HG03558 (cell line): ENCODE measurements at regions not wholly inside any gene's neighbourhood (a gene's known extent, or its start where the extent isn't known, plus 50 kb on each side); places are given as distances from the start of the nearest gene placed in this dataset.

Source experiments
- ATAC-seq: cut with Tn5 transposase; IDR thresholded peaks from one replicate; pipeline ENCODE4 v1.9.1; 2021; ENCODE audit warnings: moderate number of reproducible peaks; ENCODE audit not compliant: unreplicated experiment; ENCODE audit errors: extremely low read depth

DNA sequence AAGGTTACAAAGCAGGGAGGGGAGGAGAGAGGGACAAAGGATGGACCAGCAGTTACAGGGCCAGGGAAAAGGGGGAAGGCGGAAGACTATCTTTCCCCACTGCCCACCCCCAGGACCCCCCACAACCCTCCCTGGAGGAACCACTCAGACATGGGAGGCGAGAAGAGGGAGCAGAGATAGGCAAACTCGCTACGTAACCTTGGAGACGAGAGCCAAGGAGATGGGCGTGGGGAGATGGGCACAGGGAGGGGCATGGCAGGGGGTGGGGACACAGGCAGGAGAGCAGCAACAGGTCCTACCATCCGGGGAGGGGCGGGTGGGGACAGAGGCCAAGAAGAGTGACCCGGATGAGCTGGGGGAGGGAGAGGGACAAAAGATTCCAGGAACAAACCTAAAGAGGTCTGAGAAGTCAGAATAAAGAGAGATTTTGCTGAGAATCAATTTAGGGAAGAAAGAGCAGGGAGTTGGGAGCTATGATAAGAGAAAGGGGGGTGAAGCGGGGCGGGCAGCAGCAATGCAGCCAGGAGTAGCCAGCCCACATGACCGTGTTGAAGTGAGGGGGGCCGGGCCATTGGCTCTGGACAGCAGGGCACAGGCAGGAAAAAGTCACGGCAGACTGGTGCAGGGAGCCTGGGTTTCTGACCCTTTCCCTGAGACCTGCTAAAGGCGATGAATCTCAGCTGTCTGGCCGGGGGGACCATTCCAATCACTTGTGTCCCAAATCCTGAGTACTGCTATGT lies 128.4 kb downstream of the BUD13 start:
- ATAC-seq = no peak

GRCh38 chr11:116643521-116643920 lies 129.3 kb downstream of the BUD13 start:
- no peak for ATAC-seq

- no peak for ATAC-seq
Observed at GRCh38 chr11:116642902-116643301, 129.9 kb downstream of the BUD13 start.

DNA sequence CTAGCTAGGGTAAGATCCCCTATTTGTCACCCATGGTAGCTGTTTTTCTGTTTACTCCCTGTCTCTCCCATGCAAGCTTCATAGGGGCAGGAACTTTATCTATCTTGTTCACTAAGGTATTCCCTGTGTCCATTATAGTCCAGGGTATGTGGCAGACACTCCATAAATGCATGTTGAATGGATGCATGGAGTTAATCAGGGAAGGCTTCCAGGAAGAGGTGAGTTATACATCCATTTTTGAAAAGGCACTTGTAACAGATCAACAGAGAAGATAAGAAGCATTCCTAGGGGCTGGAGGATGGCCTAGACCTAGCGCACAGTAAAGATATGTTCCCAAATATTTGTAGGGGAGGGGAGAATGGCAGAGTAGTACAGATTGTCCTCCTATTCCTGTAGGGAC lies 130.3 kb downstream of the BUD13 start:
- no peak for ATAC-seq

GRCh38 chr11:116641561-116642045 lies 131.2 kb downstream of the BUD13 start:
- ATAC-seq = no peak

GRCh38 chr11:116640641-116641402 lies 132.0 kb downstream of the BUD13 start:
- no peak for ATAC-seq

GRCh38 chr11:116638463-116638862 lies 134.3 kb downstream of the BUD13 start:
- ATAC-seq = no peak

DNA sequence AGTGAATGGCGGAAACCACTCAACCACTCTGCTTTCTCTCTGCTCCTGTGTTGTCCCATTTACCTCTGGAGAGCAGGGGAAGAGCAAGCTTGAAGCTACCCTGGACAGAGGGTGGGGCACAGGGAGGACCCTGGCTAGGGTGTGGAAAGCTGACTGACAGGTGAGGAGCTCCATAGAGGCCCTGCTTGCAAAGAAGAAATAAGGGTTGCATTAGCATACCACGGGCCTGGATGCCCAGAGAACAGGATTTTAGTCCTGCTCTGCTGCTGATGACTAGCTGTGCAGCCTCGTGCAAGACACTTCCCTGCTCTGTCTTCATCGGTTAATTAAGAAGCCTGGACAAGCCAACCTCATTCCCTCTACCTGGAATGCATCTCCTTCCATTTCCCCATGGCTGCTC lies 135.0 kb downstream of the BUD13 start:
- no peak for ATAC-seq

- ATAC-seq = no peak
Observed at GRCh38 chr11:116636341-116636929, 136.4 kb downstream of the BUD13 start.

- ATAC-seq = no peak
Observed at GRCh38 chr11:116631201-116631600, 141.6 kb downstream of the BUD13 start.

DNA sequence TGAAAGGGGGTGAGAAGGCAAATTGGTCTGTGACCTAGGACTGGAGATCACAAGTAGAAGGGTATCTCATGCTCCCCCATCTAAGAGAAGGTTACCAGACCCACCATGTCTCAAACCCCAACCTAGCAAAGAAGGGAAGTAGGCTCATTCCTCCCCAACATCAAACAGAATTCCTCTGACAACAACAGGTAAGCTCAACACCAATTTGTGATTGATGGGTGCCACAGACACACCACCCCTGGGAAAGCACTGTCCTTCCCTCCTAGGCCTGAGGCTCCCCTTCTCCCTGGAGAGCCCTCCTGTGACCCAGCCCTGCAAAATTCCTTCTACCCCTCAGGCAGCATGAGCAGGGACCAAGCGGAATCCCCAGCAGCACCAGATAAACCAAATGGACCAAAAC lies 154.3 kb downstream of the BUD13 start:
- ATAC-seq = no peak

DNA sequence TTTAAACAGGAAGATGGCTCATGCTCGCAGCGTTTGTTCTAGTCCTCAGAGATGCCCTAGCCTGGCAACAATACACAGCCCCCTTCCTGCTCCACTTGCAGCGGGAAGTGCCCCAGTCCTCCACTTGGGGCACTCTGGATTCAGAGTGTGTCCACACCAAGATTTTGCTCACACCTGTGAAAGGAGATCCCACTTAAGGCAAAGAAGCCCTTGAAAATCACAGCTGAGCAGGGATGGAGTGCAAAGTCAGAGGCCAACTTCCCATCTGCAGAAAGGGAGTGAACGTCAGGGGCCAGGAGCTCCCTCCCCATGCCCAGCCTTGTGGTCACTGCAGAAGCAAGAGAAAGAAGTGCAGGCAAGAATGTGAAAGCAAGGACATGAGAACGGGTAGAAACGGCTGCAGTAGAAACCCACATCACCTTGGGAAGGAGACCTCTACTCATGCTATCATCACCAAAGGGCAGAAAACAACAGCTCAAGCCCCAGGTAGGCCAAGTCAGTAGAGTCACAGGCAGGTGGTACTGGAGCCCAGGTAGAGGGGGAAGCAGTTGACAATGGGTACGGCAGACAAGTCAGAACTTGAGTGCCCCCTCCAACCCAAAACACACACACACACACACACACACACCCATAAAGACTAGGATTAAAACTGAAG lies 157.4 kb downstream of the BUD13 start:
- no peak for ATAC-seq

DNA sequence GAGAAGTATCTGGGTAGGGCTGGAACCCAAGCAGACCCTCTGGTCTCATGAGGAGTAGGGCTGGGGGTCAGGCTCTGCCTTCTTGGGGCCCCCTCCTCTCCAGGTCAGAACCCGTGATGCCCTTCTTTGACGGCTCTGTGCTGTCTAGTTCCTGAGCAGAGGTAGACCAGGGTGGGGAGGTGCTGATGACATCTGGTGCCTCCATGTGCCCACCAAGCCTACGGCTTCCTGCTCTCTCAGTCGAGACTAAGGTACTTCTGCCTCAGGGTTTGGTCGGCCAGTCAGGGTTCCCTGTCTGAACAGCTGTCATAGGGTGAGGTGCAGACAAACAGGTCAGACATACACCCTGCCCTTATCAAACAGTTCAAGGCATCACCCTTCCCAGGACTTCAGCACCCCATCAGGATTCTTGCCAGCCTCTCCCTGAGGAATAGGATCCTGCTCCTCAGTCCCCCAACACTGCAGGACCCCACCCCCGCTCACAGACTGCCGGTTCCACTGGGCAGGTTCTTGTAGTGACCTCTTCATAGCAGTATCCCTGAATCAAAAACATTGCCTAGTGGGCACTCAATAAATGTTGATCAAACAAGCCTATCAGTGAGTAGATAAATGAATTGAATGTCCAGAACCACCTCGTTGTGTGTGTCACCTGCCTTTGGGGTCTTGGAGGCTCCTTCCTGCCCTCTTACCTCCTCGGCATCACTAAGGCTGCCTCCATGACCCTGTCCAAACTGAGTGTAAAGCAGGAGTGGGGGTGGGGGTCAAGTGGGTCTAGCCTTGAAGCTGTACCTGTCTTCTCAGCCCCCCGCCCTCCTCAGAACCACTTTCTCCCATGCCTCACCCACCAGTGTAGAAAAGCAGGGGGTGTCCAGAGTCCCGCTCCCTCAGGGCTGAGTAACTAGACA lies 158.2 kb downstream of the BUD13 start:
- no peak for ATAC-seq

DNA sequence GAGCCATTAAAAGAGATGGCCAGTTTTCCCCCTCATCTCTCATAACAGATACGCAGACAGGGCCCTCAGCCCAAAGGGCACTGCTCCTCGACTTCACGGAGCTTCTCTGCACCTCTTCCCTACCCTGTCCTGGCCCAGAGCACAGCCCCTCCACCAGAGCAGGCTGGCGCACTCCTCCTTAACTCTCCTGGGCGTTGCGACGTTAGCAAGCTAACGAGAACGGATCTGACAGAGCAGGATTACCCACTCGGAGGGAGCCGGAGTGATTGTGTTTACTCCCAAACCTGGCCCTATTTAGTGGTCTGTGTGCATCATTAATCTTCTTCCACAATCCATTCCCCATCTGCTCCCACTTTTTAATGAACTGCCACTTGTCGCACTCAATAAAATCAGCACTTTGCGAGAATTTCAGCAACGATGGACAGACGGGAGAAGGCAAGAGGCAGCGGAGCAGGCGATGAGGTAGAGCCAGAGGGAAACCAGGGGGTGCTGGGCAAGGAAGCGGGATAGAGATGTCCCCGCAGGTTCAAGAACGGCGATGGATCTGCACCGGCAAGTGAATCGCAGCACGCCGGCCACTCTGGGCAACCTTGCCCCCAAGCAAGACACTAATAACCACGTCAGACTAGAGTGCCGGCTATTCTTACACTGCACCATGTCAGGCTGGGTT lies 159.4 kb downstream of the BUD13 start:
- no peak for ATAC-seq

- no peak for ATAC-seq
Observed at GRCh38 chr11:116611998-116612620, 160.7 kb downstream of the BUD13 start.

- no peak for ATAC-seq
Observed at GRCh38 chr11:116610190-116610589, 162.6 kb downstream of the BUD13 start.

DNA sequence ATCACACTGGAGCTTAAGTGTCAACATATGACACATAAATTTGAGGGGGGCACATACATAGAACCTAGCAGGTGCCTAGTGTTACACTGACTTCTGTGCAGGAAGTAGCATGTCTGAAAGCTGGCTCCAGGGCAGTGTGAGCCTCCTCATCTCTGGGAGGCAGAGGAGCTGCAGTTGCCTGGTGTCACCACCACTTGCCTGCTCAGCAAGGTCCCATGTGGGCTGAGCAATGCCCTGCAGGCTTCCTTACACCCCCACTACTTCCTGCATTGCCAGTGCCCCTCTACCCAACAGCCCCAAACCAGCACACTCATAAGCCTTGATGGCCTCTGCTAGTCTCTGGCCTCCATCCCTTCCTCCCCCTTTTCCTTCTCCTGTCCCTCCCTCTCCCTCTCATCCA lies 165.8 kb downstream of the BUD13 start:
- no peak for ATAC-seq

DNA sequence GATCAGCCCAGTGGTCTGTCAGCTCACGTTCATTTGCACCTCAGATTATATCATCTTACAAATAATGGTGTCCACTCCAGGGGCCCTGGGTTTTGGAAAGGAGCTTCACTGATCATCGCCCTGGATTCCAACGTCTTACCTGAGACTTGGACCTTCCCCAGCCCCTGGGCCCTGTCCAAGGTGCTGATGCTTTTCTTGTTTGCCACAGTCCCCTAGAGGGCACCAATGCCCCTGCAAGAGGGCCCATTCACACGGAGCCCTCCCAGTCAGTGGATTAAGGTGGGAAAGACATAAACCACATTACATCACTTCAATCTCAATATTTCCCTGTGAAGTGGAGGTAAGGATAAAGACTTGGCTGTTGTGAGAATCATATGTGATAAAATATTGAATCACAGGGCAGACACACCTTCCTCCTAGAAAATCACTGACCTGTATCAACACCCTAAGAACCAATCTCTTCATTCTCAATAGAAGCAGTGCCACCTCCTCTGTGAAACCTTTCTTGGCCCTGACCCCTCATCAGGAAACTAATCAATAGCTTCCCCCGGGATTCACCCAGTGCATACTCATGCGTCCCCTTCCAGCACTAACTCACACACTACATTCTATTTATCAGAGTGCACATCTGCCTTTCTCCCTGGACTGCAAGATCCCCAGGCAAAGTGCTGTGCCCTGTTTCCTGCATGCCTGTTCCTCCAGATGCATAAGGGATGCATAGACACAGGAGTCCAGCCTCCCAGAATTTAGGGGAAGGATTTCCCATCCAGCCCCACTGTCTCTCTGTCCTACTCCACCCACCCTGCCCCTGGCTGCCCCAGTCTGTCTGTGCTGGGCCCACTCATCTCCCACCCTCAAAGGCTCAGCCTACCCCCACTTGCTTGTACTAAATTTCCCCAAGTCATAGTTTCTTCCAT lies 167.0 kb downstream of the BUD13 start:
- no peak for ATAC-seq
